HFF-Myc (cell line): ENCODE measurements at regions not wholly inside any gene's neighbourhood (a gene's known extent, or its start where the extent isn't known, plus 50 kb on each side); places are given as distances from the start of the nearest gene placed in this dataset.

ENCODE experiments used
- DNase-seq: peaks from one replicate; pipeline ENCODE4 v3.0.0-alpha.2; 2011; ENCODE audit warnings: low read depth; ENCODE audit errors: extremely low read depth
- H3K4me3 ChIP-seq: replicated peaks from 2 replicates; pipeline ENCODE4 v1.5.1; 2011; ENCODE audit warnings: low read depth, mild to moderate bottlenecking, control low read depth, low read length
- TF ChIP-seq, protein P1 (sequence below): IDR thresholded peaks from 2 replicates; pipeline ENCODE4 v1.5.1; 2012; ENCODE audit warnings: mild to moderate bottlenecking, low read depth, low read length, control low read depth; ENCODE audit errors: missing control alignments

GRCh38 chr6:44500074-44500473 lies 112.6 kb downstream of the CDC5L start:
- no peak for DNase-seq
- TF ChIP-seq, protein P1, sequence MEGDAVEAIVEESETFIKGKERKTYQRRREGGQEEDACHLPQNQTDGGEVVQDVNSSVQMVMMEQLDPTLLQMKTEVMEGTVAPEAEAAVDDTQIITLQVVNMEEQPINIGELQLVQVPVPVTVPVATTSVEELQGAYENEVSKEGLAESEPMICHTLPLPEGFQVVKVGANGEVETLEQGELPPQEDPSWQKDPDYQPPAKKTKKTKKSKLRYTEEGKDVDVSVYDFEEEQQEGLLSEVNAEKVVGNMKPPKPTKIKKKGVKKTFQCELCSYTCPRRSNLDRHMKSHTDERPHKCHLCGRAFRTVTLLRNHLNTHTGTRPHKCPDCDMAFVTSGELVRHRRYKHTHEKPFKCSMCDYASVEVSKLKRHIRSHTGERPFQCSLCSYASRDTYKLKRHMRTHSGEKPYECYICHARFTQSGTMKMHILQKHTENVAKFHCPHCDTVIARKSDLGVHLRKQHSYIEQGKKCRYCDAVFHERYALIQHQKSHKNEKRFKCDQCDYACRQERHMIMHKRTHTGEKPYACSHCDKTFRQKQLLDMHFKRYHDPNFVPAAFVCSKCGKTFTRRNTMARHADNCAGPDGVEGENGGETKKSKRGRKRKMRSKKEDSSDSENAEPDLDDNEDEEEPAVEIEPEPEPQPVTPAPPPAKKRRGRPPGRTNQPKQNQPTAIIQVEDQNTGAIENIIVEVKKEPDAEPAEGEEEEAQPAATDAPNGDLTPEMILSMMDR = no peak
- no peak overlapping the region for H3K4me3 ChIP-seq

GRCh38 chr6:44503471-44503870 lies 116.0 kb downstream of the CDC5L start:
- DNase-seq = no peak
- TF ChIP-seq, protein P1 = no peak
- H3K4me3 ChIP-seq = no peak overlapping the region

DNA sequence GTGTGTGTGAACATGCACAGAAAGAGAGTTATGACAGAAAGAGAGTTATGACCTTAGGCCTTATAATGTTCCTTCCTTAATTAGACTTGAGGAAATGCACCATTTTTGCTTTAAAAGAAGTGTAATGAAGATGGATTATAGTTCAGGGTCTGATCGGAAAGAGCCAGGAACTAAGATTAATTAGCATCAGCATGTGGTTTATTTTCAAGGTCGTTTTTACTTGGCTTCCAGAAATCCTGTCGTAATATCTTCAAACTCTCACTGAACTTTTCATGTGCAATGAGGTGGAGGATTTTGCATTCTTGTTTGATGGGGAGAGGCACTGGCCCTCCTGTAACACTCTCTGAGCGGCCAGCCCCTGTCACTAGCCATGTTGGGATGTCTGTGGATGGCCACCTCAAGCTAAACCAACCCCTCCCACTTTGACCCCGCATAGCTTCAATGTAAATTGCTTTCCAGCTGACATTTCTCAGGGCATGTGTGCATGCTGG lies 116.8 kb downstream of the CDC5L start:
- TF ChIP-seq, protein P1 = no peak
- no peak for DNase-seq
- no peak overlapping the region for H3K4me3 ChIP-seq

DNA sequence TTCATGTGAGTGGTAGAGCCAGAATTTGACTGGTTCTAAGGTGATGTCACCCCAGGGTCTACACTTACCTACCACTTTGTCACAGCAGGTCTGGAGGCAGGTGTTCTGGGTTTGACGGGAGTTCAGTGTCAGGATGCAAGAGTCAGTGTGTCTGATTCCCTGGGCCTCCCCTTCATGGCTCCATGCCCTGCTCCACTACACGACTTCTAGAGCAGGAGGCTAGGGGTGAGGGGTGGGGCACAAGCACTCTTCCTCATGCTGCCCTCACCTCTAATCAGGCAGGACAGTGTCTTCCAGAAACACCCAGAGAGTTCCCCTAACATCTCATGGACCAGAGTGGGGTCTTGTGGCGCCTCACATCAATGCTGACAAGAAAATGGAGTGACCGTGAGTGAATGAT lies 118.2 kb downstream of the CDC5L start:
- no peak for DNase-seq
- H3K4me3 ChIP-seq = no peak overlapping the region
- TF ChIP-seq, protein P1 = no peak

GRCh38 chr6:44507014-44507413 lies 119.5 kb downstream of the CDC5L start:
- TF ChIP-seq, protein P1 = no peak
- no peak for DNase-seq
- H3K4me3 ChIP-seq = no peak overlapping the region

DNA sequence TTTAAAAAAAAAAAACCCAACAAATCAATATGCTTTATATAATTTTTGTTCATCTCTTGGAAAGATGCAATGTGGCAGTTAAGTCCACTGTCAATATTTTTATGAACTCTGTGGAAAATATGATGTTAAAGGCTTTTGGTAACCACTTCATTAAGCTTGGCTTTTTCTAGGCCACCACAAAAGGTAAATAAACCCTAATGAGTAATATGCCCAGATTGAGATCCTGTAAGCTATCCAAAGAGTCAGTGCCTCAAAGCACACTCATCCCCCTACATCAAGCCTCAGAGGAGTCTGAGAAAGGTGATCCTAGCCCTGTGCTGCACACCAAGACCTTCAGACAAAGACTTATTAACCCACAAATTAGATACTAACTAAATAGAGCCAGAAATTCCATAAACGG lies 121.1 kb downstream of the CDC5L start:
- TF ChIP-seq, protein P1 = no peak
- no peak overlapping the region for H3K4me3 ChIP-seq
- DNase-seq = no peak

GRCh38 chr6:44511126-44511525 lies 123.6 kb downstream of the CDC5L start:
- no peak for DNase-seq
- TF ChIP-seq, protein P1 = no peak
- H3K4me3 ChIP-seq = no peak overlapping the region
